K562 (cell line): ENCODE measurements at regions not wholly inside any gene's neighbourhood (a gene's known extent, or its start where the extent isn't known, plus 50 kb on each side); places are given as distances from the start of the nearest gene placed in this dataset.

Experiments
- ATAC-seq: fragments of 200-7000 bp; cut with Tn5 transposase; 3 replicates; pipeline ENCODE4 v1.9.1; 2020; ENCODE audit warnings: moderate library complexity
- BruUV-seq: library from RNA; stranded (reverse); fragments of 400-500 nt; replicated peaks from 2 replicates; lab custom pipeline; 2021; lab: Mats Ljungman, UMichigan
- CTCF ChIA-PET: fragments of 300-600 bp; formaldehyde crosslinking; extraction: SDS; loops from one replicate; lab custom pipeline; 2021; ENCODE audit warnings: low intra/inter-chr PET ratio; lab: Yijun Ruan, JAX
- POLR2A ChIA-PET: fragments of 300-600, 350-650 bp; sonication (Branson Sonifier 250); formaldehyde crosslinking; extraction: SDS; loops from one replicate; lab custom pipeline; 2021; ENCODE audit warnings: antibody characterized with exemption, inconsistent platforms; lab: Yijun Ruan, JAX
- DNase-seq, 4 experiments: peaks; one replicate each; pipeline versions ENCODE4 v3.0.0 to v3.0.0-alpha.2; 2011 to 2018; ENCODE audit warnings: low spot score in 3 of 4, mixed read lengths in 3 of 4; ENCODE audit errors: extremely low read depth in 1 of 4
- FAIRE-seq: peaks from 2 replicates; lab custom pipeline; 2011; peaks lifted over from hg19 to GRCh38; lab: Jason Lieb, UNC
- H2AFZ ChIP-seq: 2 replicates; pipeline ENCODE4 v1.6.0; 2011; ENCODE audit warnings: low read depth, low read length, control low read depth, inconsistent platforms
- H3K27ac ChIP-seq: fragments of 200-600 bp; 3 replicates; pipeline ENCODE4 v1.8.0; 2011; ENCODE audit warnings: low read depth, mild to moderate bottlenecking, control low read depth, inconsistent platforms, low read length, moderate library complexity, mixed read lengths; ENCODE audit errors: extremely low read depth
- H3K27me3 ChIP-seq, 2 experiments: fragments of 300-600 bp in 1 of 2; 2 replicates in 1 of 2; 3 replicates in 1 of 2; pipeline versions ENCODE4 v1.6.0 to v1.8.0; 2011; ENCODE audit warnings: inconsistent platforms in 2 of 2, low read length in 2 of 2, mild to moderate bottlenecking in 1 of 2, mixed read lengths in 1 of 2, moderate library complexity in 1 of 2; ENCODE audit not compliant: control insufficient read depth in 2 of 2, insufficient read depth in 2 of 2
- H3K36me3 ChIP-seq: fragments of 300-600 bp; 3 replicates; pipeline ENCODE4 v1.8.0; 2011; ENCODE audit warnings: mild to moderate bottlenecking, low read length, inconsistent platforms; ENCODE audit not compliant: control insufficient read depth, insufficient read depth
- H3K4me1 ChIP-seq, 2 experiments: fragments of 200-600 bp in 1 of 2; replicated peaks in 1 of 2; 2 replicates in 1 of 2; 3 replicates in 1 of 2; pipeline versions ENCODE4 v1.5.1 to v1.8.0; 2011; ENCODE audit warnings: inconsistent platforms in 2 of 2, low read length in 2 of 2, mild to moderate bottlenecking in 1 of 2, mixed read lengths in 1 of 2, moderate library complexity in 1 of 2; ENCODE audit not compliant: control insufficient read depth in 2 of 2, insufficient read depth in 2 of 2
- H3K4me2 ChIP-seq: 2 replicates; pipeline ENCODE4 v1.6.1; 2011; ENCODE audit warnings: low read length, control low read depth, inconsistent platforms, mixed read lengths; ENCODE audit not compliant: insufficient read depth
- H3K4me3 ChIP-seq: fragments of 200-600 bp; sonication (generic), shearing (Covaris generic); 2 replicates; pipeline ENCODE4 v1.5.1; 2016; ENCODE audit warnings: control low read depth, inconsistent platforms
- H3K79me2 ChIP-seq: fragments of 200-600 bp; 3 replicates; pipeline ENCODE4 v1.8.0; 2011; ENCODE audit warnings: low read length, inconsistent platforms; ENCODE audit not compliant: control insufficient read depth, insufficient read depth
- H3K9ac ChIP-seq, 2 experiments: 2 replicates each; pipeline versions ENCODE4 v1.6.0 to v1.6.1; 2011; ENCODE audit warnings: low read depth in 2 of 2, low read length in 2 of 2, control low read depth in 1 of 2, inconsistent platforms in 1 of 2, mild to moderate bottlenecking in 1 of 2, mixed read lengths in 1 of 2; ENCODE audit not compliant: insufficient read depth in 1 of 2
- H3K9me1 ChIP-seq: one replicate; pipeline ENCODE4 v1.6.0; 2011; ENCODE audit warnings: inconsistent platforms, mild to moderate bottlenecking, low read length, moderate library complexity; ENCODE audit not compliant: control insufficient read depth, insufficient read depth
- H3K9me3 ChIP-seq: replicated peaks from 2 replicates; pipeline ENCODE4 v1.5.1; 2011; ENCODE audit warnings: low read depth, low read length, inconsistent platforms; ENCODE audit not compliant: control insufficient read depth, insufficient read depth
- H4K20me1 ChIP-seq: replicated peaks from 2 replicates; pipeline ENCODE4 v1.6.1; 2011; ENCODE audit warnings: low read length, inconsistent platforms, mixed read lengths; ENCODE audit not compliant: control insufficient read depth, insufficient read depth
- BRCA1 ChIP-seq, 2 experiments: fragments of 450-650 bp in 1 of 2; sonication (generic) in 1 of 2; formaldehyde crosslinking in 1 of 2; IDR thresholded peaks; 2 replicates each; pipeline versions ENCODE4 v1.5.0 to v1.6.1; 2017 to 2020; ENCODE audit warnings: mild to moderate bottlenecking in 1 of 2, missing genetic modification reagents in 1 of 2
- CBFA2T2 ChIP-seq: fragments of 450-650 bp; conservative IDR thresholded peaks from 2 replicates; pipeline ENCODE4 v1.6.1; 2017; ENCODE audit warnings: mild to moderate bottlenecking
- HOXB6 ChIP-seq: fragments of 250-450 bp; sonication (Bioruptor Pico); IDR thresholded peaks from 2 replicates; pipeline ENCODE4 v1.5.1; 2022; ENCODE audit warnings: mild to moderate bottlenecking, borderline replicate concordance
- JUN ChIP-seq, 2 experiments: sonication (generic) in 1 of 2; formaldehyde crosslinking in 1 of 2; IDR thresholded peaks; 2 replicates each; pipeline versions ENCODE4 v1.6.1 to v1.8.0; 2012 to 2022; ENCODE audit warnings: borderline replicate concordance in 2 of 2, mild to moderate bottlenecking in 2 of 2, improper control_type of control experiment in 1 of 2, low read depth in 1 of 2, low read length in 1 of 2, missing genetic modification reagents in 1 of 2
- SMAD4 ChIP-seq: fragments of 250-450 bp; sonication (Bioruptor Pico); conservative IDR thresholded peaks from 2 replicates; pipeline ENCODE4 v1.8.0; 2021; ENCODE audit warnings: inconsistent platforms, mild to moderate bottlenecking, moderate library complexity
- ZNF212 ChIP-seq: fragments of 450-650 bp; formaldehyde crosslinking; IDR thresholded peaks from 2 replicates; pipeline ENCODE4 v1.4.0; 2020; ENCODE audit warnings: mild to moderate bottlenecking
- WGBS: fragments of 100-300 bp; shearing (Covaris generic); methylation state at CpG from one replicate; pipeline ENCODE4 v1.1.6; 2016; ENCODE audit warnings: low coverage, mixed read lengths; ENCODE audit not compliant: insufficient coverage; ENCODE audit errors: missing lambda C conversion rate; 5-methylcytosine and 5-hydroxymethylcytosine counted together
- in situ Hi-C: fragments of 300-500 bp; cut with MboI; formaldehyde crosslinking; loops from 4 replicates; pipeline ENCODE4 v1.15.0; 2018; ENCODE audit warnings: inconsistent platforms, mixed read lengths
- intact Hi-C: fragments of 100-400 bp; cut with micrococcal nuclease; formaldehyde crosslinking; loops from 2 replicates; pipeline ENCODE4 v1.14.2; 2022
- TF ChIP-seq, protein P1 (sequence below): fragments of 450-650 bp; IDR thresholded peaks from one replicate; pipeline ENCODE4 v1.6.1; 2018; ENCODE audit warnings: mild to moderate bottlenecking, moderate library complexity; ENCODE audit not compliant: partially characterized antibody
- TF ChIP-seq, protein P2 (sequence below): fragments of 450-650 bp; IDR thresholded peaks from 2 replicates; pipeline ENCODE4 v1.6.1; 2018; ENCODE audit not compliant: partially characterized antibody
- TF ChIP-seq, protein P3 (sequence below), 2 experiments: fragments of 450-650 bp in 1 of 2; sonication (generic) in 1 of 2; formaldehyde crosslinking; conservative IDR thresholded peaks; 2 replicates each; pipeline versions ENCODE4 v1.4.0 to v1.8.1; 2020 to 2022; ENCODE audit warnings: mild to moderate bottlenecking in 1 of 2, missing genetic modification reagents in 1 of 2
- TF ChIP-seq, protein P4 (sequence below): fragments of 450-650 bp; formaldehyde crosslinking; IDR thresholded peaks from 2 replicates; pipeline ENCODE4 v1.4.0; 2020; ENCODE audit warnings: mild to moderate bottlenecking

DNA sequence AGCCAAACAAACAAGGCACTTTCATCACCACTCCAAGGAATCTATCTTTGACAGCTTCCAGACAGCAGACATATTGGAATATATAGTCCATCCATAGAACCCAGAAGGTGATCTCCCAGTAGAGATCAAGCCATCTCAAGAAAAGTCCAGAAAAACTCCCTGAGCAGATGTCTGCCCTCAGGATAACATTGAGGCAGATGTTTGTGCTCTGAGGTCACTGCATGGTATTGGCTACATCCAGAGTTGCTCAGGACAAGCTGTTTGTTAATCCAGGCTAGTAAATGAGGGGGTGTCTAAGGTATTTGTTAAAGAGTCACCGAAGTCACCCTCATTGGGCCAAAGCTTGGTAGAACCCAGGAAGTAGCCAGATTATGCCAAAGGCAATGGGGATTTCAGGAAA is 556.3 kb upstream of the KLF4 start:
- FAIRE-seq (no peak), ATAC-seq (no peak), DNase-seq (no peak)
- no peaks in the 10 kb centered on the region for H3K79me2 ChIP-seq
- no peak overlapping the region for H3K4me3 ChIP-seq
- POLR2A ChIA-PET: interaction anchor here (0.6 kb wide), 1 partner anchor 78 kb away, joined by 3 read pairs; no protein-coding TSS in a partner anchor
- 33% methylated on average over 1 of the region's 1 CpG for WGBS
- TF ChIP-seq BRCA1 (IDR thresholded peaks at IDR 0.05): no peak
- no peak for TF ChIP-seq BRCA1 (CRISPR knock-in tag; IDR thresholded peaks at IDR 0.05)
- TF ChIP-seq HOXB6 (CRISPR knock-in tag): no peak
- TF ChIP-seq, protein P1, sequence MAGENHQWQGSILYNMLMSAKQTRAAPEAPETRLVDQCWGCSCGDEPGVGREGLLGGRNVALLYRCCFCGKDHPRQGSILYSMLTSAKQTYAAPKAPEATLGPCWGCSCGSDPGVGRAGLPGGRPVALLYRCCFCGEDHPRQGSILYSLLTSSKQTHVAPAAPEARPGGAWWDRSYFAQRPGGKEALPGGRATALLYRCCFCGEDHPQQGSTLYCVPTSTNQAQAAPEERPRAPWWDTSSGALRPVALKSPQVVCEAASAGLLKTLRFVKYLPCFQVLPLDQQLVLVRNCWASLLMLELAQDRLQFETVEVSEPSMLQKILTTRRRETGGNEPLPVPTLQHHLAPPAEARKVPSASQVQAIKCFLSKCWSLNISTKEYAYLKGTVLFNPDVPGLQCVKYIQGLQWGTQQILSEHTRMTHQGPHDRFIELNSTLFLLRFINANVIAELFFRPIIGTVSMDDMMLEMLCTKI: no peak
- TF ChIP-seq, protein P2, sequence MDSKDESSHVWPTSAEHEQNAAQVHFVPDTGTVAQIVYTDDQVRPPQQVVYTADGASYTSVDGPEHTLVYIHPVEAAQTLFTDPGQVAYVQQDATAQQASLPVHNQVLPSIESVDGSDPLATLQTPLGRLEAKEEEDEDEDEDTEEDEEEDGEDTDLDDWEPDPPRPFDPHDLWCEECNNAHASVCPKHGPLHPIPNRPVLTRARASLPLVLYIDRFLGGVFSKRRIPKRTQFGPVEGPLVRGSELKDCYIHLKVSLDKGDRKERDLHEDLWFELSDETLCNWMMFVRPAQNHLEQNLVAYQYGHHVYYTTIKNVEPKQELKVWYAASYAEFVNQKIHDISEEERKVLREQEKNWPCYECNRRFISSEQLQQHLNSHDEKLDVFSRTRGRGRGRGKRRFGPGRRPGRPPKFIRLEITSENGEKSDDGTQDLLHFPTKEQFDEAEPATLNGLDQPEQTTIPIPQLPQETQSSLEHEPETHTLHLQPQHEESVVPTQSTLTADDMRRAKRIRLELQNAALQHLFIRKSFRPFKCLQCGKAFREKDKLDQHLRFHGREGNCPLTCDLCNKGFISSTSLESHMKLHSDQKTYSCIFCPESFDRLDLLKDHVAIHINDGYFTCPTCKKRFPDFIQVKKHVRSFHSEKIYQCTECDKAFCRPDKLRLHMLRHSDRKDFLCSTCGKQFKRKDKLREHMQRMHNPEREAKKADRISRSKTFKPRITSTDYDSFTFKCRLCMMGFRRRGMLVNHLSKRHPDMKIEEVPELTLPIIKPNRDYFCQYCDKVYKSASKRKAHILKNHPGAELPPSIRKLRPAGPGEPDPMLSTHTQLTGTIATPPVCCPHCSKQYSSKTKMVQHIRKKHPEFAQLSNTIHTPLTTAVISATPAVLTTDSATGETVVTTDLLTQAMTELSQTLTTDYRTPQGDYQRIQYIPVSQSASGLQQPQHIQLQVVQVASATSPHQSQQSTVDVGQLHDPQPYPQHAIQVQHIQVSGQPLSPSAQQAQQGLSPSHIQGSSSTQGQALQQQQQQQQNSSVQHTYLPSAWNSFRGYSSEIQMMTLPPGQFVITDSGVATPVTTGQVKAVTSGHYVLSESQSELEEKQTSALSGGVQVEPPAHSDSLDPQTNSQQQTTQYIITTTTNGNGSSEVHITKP: no peak
- no peak for TF ChIP-seq ZNF212
- no peak for TF ChIP-seq SMAD4 (CRISPR knock-in tag)
- TF ChIP-seq, protein P3, sequence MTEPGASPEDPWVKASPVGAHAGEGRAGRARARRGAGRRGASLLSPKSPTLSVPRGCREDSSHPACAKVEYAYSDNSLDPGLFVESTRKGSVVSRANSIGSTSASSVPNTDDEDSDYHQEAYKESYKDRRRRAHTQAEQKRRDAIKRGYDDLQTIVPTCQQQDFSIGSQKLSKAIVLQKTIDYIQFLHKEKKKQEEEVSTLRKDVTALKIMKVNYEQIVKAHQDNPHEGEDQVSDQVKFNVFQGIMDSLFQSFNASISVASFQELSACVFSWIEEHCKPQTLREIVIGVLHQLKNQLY (CRISPR knock-in tag; conservative IDR thresholded peaks at IDR 0.05): no peak
- TF ChIP-seq CBFA2T2: no peak
- TF ChIP-seq, protein P4, sequence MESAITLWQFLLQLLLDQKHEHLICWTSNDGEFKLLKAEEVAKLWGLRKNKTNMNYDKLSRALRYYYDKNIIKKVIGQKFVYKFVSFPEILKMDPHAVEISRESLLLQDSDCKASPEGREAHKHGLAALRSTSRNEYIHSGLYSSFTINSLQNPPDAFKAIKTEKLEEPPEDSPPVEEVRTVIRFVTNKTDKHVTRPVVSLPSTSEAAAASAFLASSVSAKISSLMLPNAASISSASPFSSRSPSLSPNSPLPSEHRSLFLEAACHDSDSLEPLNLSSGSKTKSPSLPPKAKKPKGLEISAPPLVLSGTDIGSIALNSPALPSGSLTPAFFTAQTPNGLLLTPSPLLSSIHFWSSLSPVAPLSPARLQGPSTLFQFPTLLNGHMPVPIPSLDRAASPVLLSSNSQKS (CRISPR knock-in tag): no peak
- no peak for TF ChIP-seq JUN (IDR thresholded peaks at IDR 0.05; ENCODE audit: borderline replicate concordance, low read depth, low read length)
- TF ChIP-seq JUN (CRISPR knock-in tag; IDR thresholded peaks at IDR 0.05; ENCODE audit: borderline replicate concordance): no peak
- in situ Hi-C loops: no loop called here
- H3K4me1 ChIP-seq: peaks cover 0 to 22% of the 10 kb centered on the region in 2 experiments; a peak in 4 of 5 replicates
- H3K36me3 ChIP-seq: no peaks in the 10 kb centered on the region
- H3K4me2 ChIP-seq: no peak overlapping the region
- H3K9me3 ChIP-seq: no peaks in the 10 kb centered on the region; the same call in 1 of the 2 replicates
- no peaks in the 10 kb centered on the region for H4K20me1 ChIP-seq
- no peak overlapping the region for H3K27ac ChIP-seq
- CTCF ChIA-PET: no interaction called here
- no TSS peak for BruUV-seq
- no peak overlapping the region for H3K9ac ChIP-seq
- no peaks in the 10 kb centered on the region for H3K9me1 ChIP-seq
- no peaks in the 10 kb centered on the region for H3K27me3 ChIP-seq
- no peak overlapping the region for H2AFZ ChIP-seq
- intact Hi-C loops: no loop called here
